GM13977 (cell line): ENCODE measurements at regions not wholly inside any gene's neighbourhood (a gene's known extent, or its start where the extent isn't known, plus 50 kb on each side); places are given as distances from the start of the nearest gene placed in this dataset.

ENCODE experiments used
- DNase-seq: peaks from one replicate; pipeline ENCODE4 v3.0.0; 2012; ENCODE audit warnings: low spot score
- CTCF ChIP-seq: IDR thresholded peaks from 2 replicates; pipeline ENCODE4 v1.5.1; 2012; ENCODE audit warnings: mild to moderate bottlenecking, control low read depth; ENCODE audit not compliant: insufficient read depth; ENCODE audit errors: extremely low read depth, missing control alignments
- in situ Hi-C: fragments of 300-500 bp; cut with MboI; formaldehyde crosslinking; loops from one replicate; pipeline ENCODE4 v1.12.0; 2022; ENCODE audit warnings: low sequenced_read_pairs, low pct_unique_long_range_greater_than_20kb, mixed read lengths, inconsistent platforms; ENCODE audit not compliant: unreplicated experiment

- no peak for TF ChIP-seq CTCF
- DNase-seq: no peak
- in situ Hi-C loops: no loop called here
These were observed 298.3 kb downstream of the ICOS start for GRCh38 chr2:204234879-204235278.

GRCh38 chr2:204237416-204237815 lies 300.9 kb downstream of the ICOS start:
- no peak for TF ChIP-seq CTCF
- in situ Hi-C loops: no loop called here
- DNase-seq: no peak

GRCh38 chr2:204239411-204240165 lies 303.0 kb downstream of the ICOS start:
- in situ Hi-C loops: no loop called here
- TF ChIP-seq CTCF: no peak
- DNase-seq: no peak

- TF ChIP-seq CTCF: no peak
- DNase-seq: no peak
- in situ Hi-C loops: no loop called here
These were observed 304.3 kb upstream of the PARD3B start for GRCh38 chr2:204240961-204241360.

- in situ Hi-C loops: no loop called here
- no peak for TF ChIP-seq CTCF
- no peak for DNase-seq
These were observed 295.8 kb upstream of the PARD3B start for GRCh38 chr2:204249437-204249836.

GRCh38 chr2:204250692-204251091 lies 294.6 kb upstream of the PARD3B start:
- in situ Hi-C loops: no loop called here
- TF ChIP-seq CTCF: no peak
- DNase-seq: no peak
